ENCODE measurements at regions not wholly inside any gene's neighbourhood (a gene's known extent, or its start where the extent isn't known, plus 50 kb on each side); places are given as distances from the start of the nearest gene placed in this dataset.
"Not testable (repeated sequence)": the region's sequence is repeated elsewhere in the genome, so short reads cannot be mapped to it uniquely, and the experiment has no call there.

GRCh38 chr4:69013933-69014332 is 62.3 kb upstream of the UGT2A3 start:
- not testable (repeated sequence) for DNase-seq (ENCODE audit: low spot score)

GRCh38 chr4:69017986-69018385 is 66.4 kb upstream of the UGT2A3 start:
- not testable (repeated sequence) for DNase-seq (ENCODE audit: low spot score)

GRCh38 chr4:69019538-69020461 is 68.2 kb upstream of the UGT2A3 start:
- DNase-seq (ENCODE audit: low spot score): not testable (repeated sequence)

GRCh38 chr4:69020462-69020807 is 68.8 kb upstream of the UGT2A3 start:
- not testable (repeated sequence) for DNase-seq (ENCODE audit: low spot score)

GRCh38 chr4:69025191-69025998 is 70.9 kb upstream of the UGT2B7 start:
- no peak for DNase-seq (ENCODE audit: low spot score)

- no peak for DNase-seq (ENCODE audit: low spot score)
Measured at GRCh38 chr4:69025999-69026387, 70.3 kb upstream of the UGT2B7 start.

- DNase-seq (ENCODE audit: low spot score): no peak
Measured at GRCh38 chr4:69026974-69027373, 69.3 kb upstream of the UGT2B7 start.

GRCh38 chr4:69030326-69030725 is 65.9 kb upstream of the UGT2B7 start:
- no peak for DNase-seq (ENCODE audit: low spot score)

- DNase-seq (ENCODE audit: low spot score): no peak
Measured at GRCh38 chr4:69032847-69033638, 63.2 kb upstream of the UGT2B7 start.

- not testable (repeated sequence) for DNase-seq (ENCODE audit: low spot score)
Measured at GRCh38 chr4:69034315-69034740, 61.9 kb upstream of the UGT2B7 start.

- DNase-seq (ENCODE audit: low spot score): peak; percentile 61
Measured at GRCh38 chr4:69038582-69038981, 57.7 kb upstream of the UGT2B7 start.

GRCh38 chr4:69039071-69039470 is 57.2 kb upstream of the UGT2B7 start:
- DNase-seq (ENCODE audit: low spot score): no peak

GRCh38 chr4:69044247-69044646 is 52.0 kb upstream of the UGT2B7 start:
- DNase-seq (ENCODE audit: low spot score): no peak

Measured in LoVo (cell line).